Hepatocyte (in vitro differentiated cells): ENCODE measurements at regions not wholly inside any gene's neighbourhood (a gene's known extent, or its start where the extent isn't known, plus 50 kb on each side); places are given as distances from the start of the nearest gene placed in this dataset.

Source experiments
- CTCF ChIP-seq: fragments of 200-600 bp; sonication (generic); IDR thresholded peaks from 2 replicates; pipeline ENCODE4 v1.5.1; 2016; ENCODE audit warnings: antibody characterized with exemption, mild to moderate bottlenecking; ENCODE audit not compliant: poor library complexity
- EZH2 ChIP-seq: fragments of 200-600 bp; sonication (generic); IDR thresholded peaks from 2 replicates; pipeline ENCODE4 v1.6.1; 2016; ENCODE audit warnings: antibody characterized with exemption, mild to moderate bottlenecking, borderline replicate concordance

GRCh38 chr5:82952326-82952725 is 124.9 kb downstream of the TMEM167A start:
- TF ChIP-seq CTCF, result no peak
- TF ChIP-seq EZH2, result no peak
